Colonic mucosa (tissue), 4 donors: ENCODE measurements at regions not wholly inside any gene's neighbourhood (a gene's known extent, or its start where the extent isn't known, plus 50 kb on each side); places are given as distances from the start of the nearest gene placed in this dataset.

Source experiments
- DNase-seq: peaks from one replicate; pipeline ENCODE4 v3.0.0-alpha.2; 2020
- H3K27ac ChIP-seq: fragments of 200-600 bp; one replicate; pipeline ENCODE4 v1.8.0; 2021
- H3K27me3 ChIP-seq: fragments of 200-600 bp; one replicate; pipeline ENCODE4 v1.8.0; 2021
- H3K36me3 ChIP-seq: fragments of 200-600 bp; one replicate; pipeline ENCODE4 v1.8.0; 2021
- H3K4me1 ChIP-seq: fragments of 200-600 bp; one replicate; pipeline ENCODE4 v1.8.0; 2021; ENCODE audit warnings: mild to moderate bottlenecking
- H3K4me3 ChIP-seq: fragments of 200-600 bp; one replicate; pipeline ENCODE4 v1.8.0; 2021
- H3K9ac ChIP-seq, 2 donors: one replicate each; pipeline ENCODE4 v1.7.0; 2013; ENCODE audit warnings: control low read depth in 2 of 2, low read depth in 2 of 2, low read length in 2 of 2
- H3K9me3 ChIP-seq: fragments of 200-600 bp; one replicate; pipeline ENCODE4 v1.8.0; 2021
- intact Hi-C: fragments of 100-400 bp; cut with DNase I; formaldehyde crosslinking; loops from one replicate; pipeline ENCODE4 v1.14.1; 2022
- TF ChIP-seq, protein P1 (sequence below): fragments of 200-600 bp; IDR thresholded peaks from one replicate; pipeline ENCODE4 v1.8.0; 2022; ENCODE audit warnings: antibody characterized with exemption, mild to moderate bottlenecking
- donor health status: healthy.
- donor health status: DM: no; HTN: no; CAD: no.
- donor health status: DM: no; HTN: no; CAD: no.

- no peak overlapping the region for H3K9ac ChIP-seq
- H3K4me1 ChIP-seq: no peaks in the 10 kb centered on the region
- H3K9me3 ChIP-seq: no peaks in the 10 kb centered on the region
- DNase-seq: no peak
- H3K27ac ChIP-seq: no peak overlapping the region
- no peaks in the 10 kb centered on the region for H3K27me3 ChIP-seq
- no peaks in the 10 kb centered on the region for H3K36me3 ChIP-seq
- intact Hi-C loops: no loop called here
- TF ChIP-seq, protein P1, sequence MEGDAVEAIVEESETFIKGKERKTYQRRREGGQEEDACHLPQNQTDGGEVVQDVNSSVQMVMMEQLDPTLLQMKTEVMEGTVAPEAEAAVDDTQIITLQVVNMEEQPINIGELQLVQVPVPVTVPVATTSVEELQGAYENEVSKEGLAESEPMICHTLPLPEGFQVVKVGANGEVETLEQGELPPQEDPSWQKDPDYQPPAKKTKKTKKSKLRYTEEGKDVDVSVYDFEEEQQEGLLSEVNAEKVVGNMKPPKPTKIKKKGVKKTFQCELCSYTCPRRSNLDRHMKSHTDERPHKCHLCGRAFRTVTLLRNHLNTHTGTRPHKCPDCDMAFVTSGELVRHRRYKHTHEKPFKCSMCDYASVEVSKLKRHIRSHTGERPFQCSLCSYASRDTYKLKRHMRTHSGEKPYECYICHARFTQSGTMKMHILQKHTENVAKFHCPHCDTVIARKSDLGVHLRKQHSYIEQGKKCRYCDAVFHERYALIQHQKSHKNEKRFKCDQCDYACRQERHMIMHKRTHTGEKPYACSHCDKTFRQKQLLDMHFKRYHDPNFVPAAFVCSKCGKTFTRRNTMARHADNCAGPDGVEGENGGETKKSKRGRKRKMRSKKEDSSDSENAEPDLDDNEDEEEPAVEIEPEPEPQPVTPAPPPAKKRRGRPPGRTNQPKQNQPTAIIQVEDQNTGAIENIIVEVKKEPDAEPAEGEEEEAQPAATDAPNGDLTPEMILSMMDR: no peak
- no peak overlapping the region for H3K4me3 ChIP-seq
Observed at GRCh38 chr5:68709239-68709638, 384.6 kb upstream of the SLC30A5 start.

DNA sequence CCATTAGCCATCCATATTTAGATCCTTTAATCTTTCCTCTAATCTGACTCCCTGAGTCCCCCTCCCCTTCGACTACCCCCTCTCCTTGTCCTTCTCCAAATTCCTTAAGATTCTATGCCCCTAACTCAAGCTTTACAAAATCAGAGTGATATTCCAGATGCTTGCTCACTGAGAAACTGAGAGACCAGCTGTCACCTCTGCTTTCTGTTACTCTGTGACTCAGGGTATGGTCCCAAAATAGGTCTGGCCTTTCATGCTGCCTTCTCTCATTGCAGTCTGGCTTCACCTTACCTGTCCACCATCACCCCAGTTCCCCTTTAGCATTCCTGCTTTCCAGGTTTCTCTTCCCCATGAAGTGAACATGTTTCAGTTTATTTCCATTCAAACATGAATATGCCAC, 383.3 kb upstream of the SLC30A5 start:
- Histone ChIP-seq H3K9me3 (no peaks in the 10 kb centered on the region), H3K27me3 (no peaks in the 10 kb centered on the region), H3K36me3 (no peaks in the 10 kb centered on the region), H3K4me3 (no peak overlapping the region), H3K27ac (no peak overlapping the region), H3K4me1 (no peaks in the 10 kb centered on the region), H3K9ac (no peak overlapping the region)
- TF ChIP-seq, protein P1: no peak
- DNase-seq: no peak
- intact Hi-C loops: no loop called here

GRCh38 chr5:68711293-68712200, 382.3 kb upstream of the SLC30A5 start:
- no peak overlapping the region for H3K4me3 ChIP-seq
- no peak overlapping the region for H3K9ac ChIP-seq
- no peak overlapping the region for H3K27ac ChIP-seq
- intact Hi-C loops: no loop called here
- no peaks in the 10 kb centered on the region for H3K4me1 ChIP-seq
- DNase-seq: no peak
- H3K36me3 ChIP-seq: no peaks in the 10 kb centered on the region
- H3K27me3 ChIP-seq: no peaks in the 10 kb centered on the region
- H3K9me3 ChIP-seq: no peaks in the 10 kb centered on the region
- TF ChIP-seq, protein P1: no peak

- DNase-seq: no peak
- TF ChIP-seq, protein P1: no peak
- Histone ChIP-seq H3K4me1 (no peaks in the 10 kb centered on the region), H3K9me3 (no peaks in the 10 kb centered on the region), H3K27ac (no peak overlapping the region), H3K27me3 (no peaks in the 10 kb centered on the region), H3K36me3 (no peaks in the 10 kb centered on the region), H3K4me3 (no peak overlapping the region), H3K9ac (no peak overlapping the region)
- intact Hi-C loops: no loop called here
Observed at GRCh38 chr5:68714810-68715209, 379.0 kb upstream of the SLC30A5 start.

- Histone ChIP-seq H3K27ac (no peak overlapping the region), H3K27me3 (no peaks in the 10 kb centered on the region), H3K36me3 (no peaks in the 10 kb centered on the region), H3K4me1 (no peaks in the 10 kb centered on the region), H3K9me3 (no peaks in the 10 kb centered on the region), H3K9ac (no peak overlapping the region), H3K4me3 (no peak overlapping the region)
- TF ChIP-seq, protein P1: no peak
- intact Hi-C loops: no loop called here
- DNase-seq: no peak
Observed at GRCh38 chr5:68720884-68721610, 372.8 kb upstream of the SLC30A5 start.
